Caco-2 (cell line): ENCODE measurements at regions not wholly inside any gene's neighbourhood (a gene's known extent, or its start where the extent isn't known, plus 50 kb on each side); places are given as distances from the start of the nearest gene placed in this dataset.

Source experiments
- BruUV-seq: library from RNA; stranded (reverse); fragments of 400-500 nt; replicated peaks from 2 replicates; lab custom pipeline; 2021; lab: Mats Ljungman, UMichigan
- CTCF ChIA-PET: fragments of 300-600 bp; sonication (Branson Sonifier 250); formaldehyde crosslinking; loops from one replicate; lab custom pipeline; 2022; ENCODE audit warnings: antibody characterized with exemption; lab: Charles Lee
- POLR2A ChIA-PET: fragments of 300-600 bp; sonication (Branson Sonifier 250); formaldehyde crosslinking; loops from one replicate; lab custom pipeline; 2022; ENCODE audit warnings: antibody characterized with exemption; lab: Charles Lee
- DNase-seq, 2 experiments: peaks; one replicate each; pipeline versions ENCODE4 v3.0.0 to v3.0.0-alpha.2; 2020 to 2022
- H3K27me3 ChIP-seq: replicated peaks from 2 replicates; pipeline ENCODE4 v1.6.0; 2011; ENCODE audit warnings: low read length; ENCODE audit not compliant: control insufficient read depth, insufficient read depth
- H3K36me3 ChIP-seq: 2 replicates; pipeline ENCODE4 v1.5.1; 2011; ENCODE audit warnings: low read length; ENCODE audit not compliant: control insufficient read depth, insufficient read depth
- H3K4me1 ChIP-seq: fragments of 250-450 bp; sonication (Bioruptor Pico); 2 replicates; pipeline ENCODE4 v1.5.1; 2020; ENCODE audit warnings: mild to moderate bottlenecking
- H3K4me3 ChIP-seq: 2 replicates; pipeline ENCODE4 v1.5.1; 2011; ENCODE audit warnings: low read depth, mild to moderate bottlenecking, control low read depth, low read length
- H3K9me3 ChIP-seq: fragments of 250-450 bp; sonication (Bioruptor Pico); 2 replicates; pipeline ENCODE4 v1.5.1; 2020; ENCODE audit warnings: mild to moderate bottlenecking, moderate library complexity
- H3K27ac Mint-ChIP-seq: one replicate; pipeline ENCODE4 v1.8.0; 2022; ENCODE audit warnings: mixed read lengths; ENCODE audit not compliant: unreplicated experiment
- H3K27me3 Mint-ChIP-seq: one replicate; pipeline ENCODE4 v1.8.0; 2022; ENCODE audit warnings: mixed read lengths; ENCODE audit not compliant: insufficient read depth, unreplicated experiment
- H3K36me3 Mint-ChIP-seq: one replicate; pipeline ENCODE4 v1.8.0; 2022; ENCODE audit warnings: mild to moderate bottlenecking, mixed read lengths; ENCODE audit not compliant: insufficient read depth, unreplicated experiment
- H3K4me1 Mint-ChIP-seq: one replicate; pipeline ENCODE4 v1.8.0; 2022; ENCODE audit warnings: low read depth, mixed read lengths; ENCODE audit not compliant: unreplicated experiment
- H3K4me3 Mint-ChIP-seq: one replicate; pipeline ENCODE4 v1.8.0; 2022; ENCODE audit warnings: mild to moderate bottlenecking, moderate library complexity, mixed read lengths; ENCODE audit not compliant: unreplicated experiment
- H3K9me3 Mint-ChIP-seq: one replicate; pipeline ENCODE4 v1.8.0; 2022; ENCODE audit warnings: mixed read lengths; ENCODE audit not compliant: unreplicated experiment
- CTCF ChIP-seq, 2 experiments: fragments of 200-600 bp in 1 of 2; IDR thresholded peaks; 1 replicate in 1 of 2; 2 replicates in 1 of 2; pipeline versions ENCODE4 v1.5.1 to v1.8.0; 2011 to 2022; ENCODE audit warnings: antibody characterized with exemption in 1 of 2, control low read depth in 1 of 2, inconsistent platforms in 1 of 2, low read depth in 1 of 2, low read length in 1 of 2, mild to moderate bottlenecking in 1 of 2, moderate library complexity in 1 of 2; ENCODE audit not compliant: insufficient read depth in 1 of 2, severe bottlenecking in 1 of 2, unreplicated experiment in 1 of 2
- intact Hi-C: fragments of 100-400 bp; cut with micrococcal nuclease; formaldehyde crosslinking; loops from one replicate; pipeline ENCODE4 v1.10.0; 2022; ENCODE audit not compliant: unreplicated experiment

- intact Hi-C loops: no loop called here
- H3K27me3 ChIP-seq: no peaks in the 10 kb centered on the region
- H3K27ac Mint-ChIP-seq: no peak overlapping the region
- no peak overlapping the region for H3K4me3 Mint-ChIP-seq
- H3K4me1 ChIP-seq: no peaks in the 10 kb centered on the region
- H3K27me3 Mint-ChIP-seq: peaks cover 16% of the 10 kb centered on the region
- no peaks in the 10 kb centered on the region for H3K9me3 ChIP-seq
- POLR2A ChIA-PET: no interaction called here
- no peak overlapping the region for H3K4me3 ChIP-seq
- no peaks in the 10 kb centered on the region for H3K4me1 Mint-ChIP-seq
- no peaks in the 10 kb centered on the region for H3K9me3 Mint-ChIP-seq
- H3K36me3 Mint-ChIP-seq: no peaks in the 10 kb centered on the region
- no TSS peak for BruUV-seq
- no peak for TF ChIP-seq CTCF (IDR thresholded peaks at IDR 0.05; ENCODE audit: insufficient read depth in 1 of 2, low read depth in 1 of 2, low read length in 1 of 2, severe bottlenecking in 1 of 2, unreplicated experiment in 1 of 2)
- no peaks in the 10 kb centered on the region for H3K36me3 ChIP-seq
- no peak for DNase-seq
- CTCF ChIA-PET: no interaction called here
These were observed 79.7 kb upstream of the TRIB2 start for GRCh38 chr2:12636837-12637581.

GRCh38 chr2:12637754-12638153, 79.0 kb upstream of the TRIB2 start:
- Histone ChIP-seq H3K27me3 (no peaks in the 10 kb centered on the region), H3K9me3 (no peaks in the 10 kb centered on the region), H3K4me3 (no peak overlapping the region), H3K36me3 (no peaks in the 10 kb centered on the region), H3K4me1 (no peaks in the 10 kb centered on the region)
- no peaks in the 10 kb centered on the region for H3K36me3 Mint-ChIP-seq
- H3K27ac Mint-ChIP-seq: no peak overlapping the region
- ChIA-PET POLR2A (interaction anchor here (0.7 kb wide), 1 partner anchor 43 kb away, joined by 6 read pairs; no protein-coding TSS in a partner anchor), CTCF (no interaction called here)
- no peak for DNase-seq
- peaks cover 16% of the 10 kb centered on the region for H3K27me3 Mint-ChIP-seq
- no peak for TF ChIP-seq CTCF (IDR thresholded peaks at IDR 0.05; ENCODE audit: insufficient read depth in 1 of 2, low read depth in 1 of 2, low read length in 1 of 2, severe bottlenecking in 1 of 2, unreplicated experiment in 1 of 2)
- BruUV-seq: no TSS peak
- no peaks in the 10 kb centered on the region for H3K9me3 Mint-ChIP-seq
- no peak overlapping the region for H3K4me3 Mint-ChIP-seq
- intact Hi-C loops: no loop called here
- no peaks in the 10 kb centered on the region for H3K4me1 Mint-ChIP-seq

- intact Hi-C loops: no loop called here
- ChIA-PET CTCF (no interaction called here), POLR2A (no interaction called here)
- Histone ChIP-seq H3K9me3 (no peaks in the 10 kb centered on the region; the same call in 1 of the 2 replicates), H3K4me3 (no peak overlapping the region), H3K36me3 (no peaks in the 10 kb centered on the region), H3K27me3 (no peaks in the 10 kb centered on the region), H3K4me1 (no peaks in the 10 kb centered on the region)
- TF ChIP-seq CTCF (IDR thresholded peaks at IDR 0.05; ENCODE audit: insufficient read depth in 1 of 2, low read depth in 1 of 2, low read length in 1 of 2, severe bottlenecking in 1 of 2, unreplicated experiment in 1 of 2): no peak
- Mint-ChIP-seq H3K27ac (no peak overlapping the region), H3K4me3 (no peak overlapping the region), H3K9me3 (no peaks in the 10 kb centered on the region), H3K4me1 (no peaks in the 10 kb centered on the region), H3K36me3 (no peaks in the 10 kb centered on the region), H3K27me3 (peaks cover 8% of the 10 kb centered on the region)
- DNase-seq: no peak
- no TSS peak for BruUV-seq
These were observed 75.3 kb upstream of the TRIB2 start for GRCh38 chr2:12641441-12641840.
